HG03045 (cell line): ENCODE measurements at regions not wholly inside any gene's neighbourhood (a gene's known extent, or its start where the extent isn't known, plus 50 kb on each side); places are given as distances from the start of the nearest gene placed in this dataset.

Source experiments
- ATAC-seq: cut with Tn5 transposase; IDR thresholded peaks from one replicate; pipeline ENCODE4 v1.9.1; 2021; ENCODE audit warnings: mild to moderate bottlenecking, moderate library complexity; ENCODE audit not compliant: unreplicated experiment

GRCh38 chr11:88404932-88405710, 67.6 kb upstream of the CTSC start:
- ATAC-seq = no peak

- ATAC-seq = no peak
Observed at GRCh38 chr11:88404391-88404790, 66.9 kb upstream of the CTSC start.

- ATAC-seq = no peak
Observed at GRCh38 chr11:88402784-88403183, 65.2 kb upstream of the CTSC start.

GRCh38 chr11:88402192-88402715, 64.7 kb upstream of the CTSC start:
- ATAC-seq = no peak

- ATAC-seq = no peak
Observed at GRCh38 chr11:88398791-88399570, 61.4 kb upstream of the CTSC start.

GRCh38 chr11:88398372-88398771, 60.8 kb upstream of the CTSC start:
- no peak for ATAC-seq

GRCh38 chr11:88390254-88390653, 52.7 kb upstream of the CTSC start:
- no peak for ATAC-seq

- no peak for ATAC-seq
Observed at GRCh38 chr11:88387957-88388356, 50.4 kb upstream of the CTSC start.
